AML-193 (cell line): ENCODE measurements at regions not wholly inside any gene's neighbourhood (a gene's known extent, or its start where the extent isn't known, plus 50 kb on each side); places are given as distances from the start of the nearest gene placed in this dataset.

Experiments
- DNase-seq, 2 experiments: peaks; one replicate each; lab custom pipeline; 2025; lab: John Stamatoyannopoulos, UW

DNA sequence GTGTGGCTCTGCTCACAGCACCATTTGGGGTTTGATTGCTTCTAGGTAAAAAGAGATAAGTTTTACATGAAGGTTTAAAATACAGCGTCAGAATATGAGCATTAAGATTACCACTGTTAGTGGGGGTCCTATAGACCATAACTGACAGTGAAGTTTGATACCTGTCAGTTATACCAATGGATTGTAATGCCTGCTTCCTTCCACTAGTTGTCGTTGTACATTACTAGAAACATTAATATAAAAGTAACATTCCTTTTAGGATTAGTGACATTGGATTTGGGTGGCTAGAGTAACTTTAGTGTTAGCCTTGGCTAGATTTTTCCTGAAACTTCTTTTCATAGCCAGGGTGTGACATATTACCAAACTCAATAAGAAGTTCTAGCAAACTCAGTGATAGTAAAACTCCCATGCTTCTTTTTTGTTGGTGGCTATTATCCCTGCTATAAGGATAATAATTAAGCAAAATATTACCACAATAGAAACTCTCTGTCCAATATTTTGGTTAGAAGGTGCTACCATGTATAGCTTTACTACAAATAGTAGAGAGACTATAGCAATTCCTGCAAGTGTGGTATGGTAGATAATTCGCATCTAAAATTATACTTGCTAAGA, 57.1 kb downstream of the FAM181B start:
- DNase-seq = no peak

DNA sequence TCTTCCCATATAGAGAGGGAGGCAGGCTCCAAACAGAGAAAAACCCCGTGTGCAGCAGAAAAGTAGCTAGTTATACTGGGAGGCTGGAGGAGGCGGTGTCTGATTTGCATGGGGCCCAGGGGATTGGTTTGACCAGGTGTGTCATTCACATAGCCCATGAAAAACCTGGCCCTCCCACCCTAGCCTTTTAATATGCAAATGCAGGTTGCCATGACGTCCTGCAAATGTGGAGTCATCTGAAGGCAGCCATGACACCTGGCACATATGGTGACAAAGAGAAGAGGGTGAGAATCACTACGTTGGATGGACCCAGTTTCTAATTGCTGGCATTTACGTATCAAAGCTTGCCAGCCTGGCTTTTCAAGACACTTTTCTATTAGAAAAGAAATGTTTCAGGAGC, 57.8 kb downstream of the FAM181B start:
- DNase-seq = no peak

DNA sequence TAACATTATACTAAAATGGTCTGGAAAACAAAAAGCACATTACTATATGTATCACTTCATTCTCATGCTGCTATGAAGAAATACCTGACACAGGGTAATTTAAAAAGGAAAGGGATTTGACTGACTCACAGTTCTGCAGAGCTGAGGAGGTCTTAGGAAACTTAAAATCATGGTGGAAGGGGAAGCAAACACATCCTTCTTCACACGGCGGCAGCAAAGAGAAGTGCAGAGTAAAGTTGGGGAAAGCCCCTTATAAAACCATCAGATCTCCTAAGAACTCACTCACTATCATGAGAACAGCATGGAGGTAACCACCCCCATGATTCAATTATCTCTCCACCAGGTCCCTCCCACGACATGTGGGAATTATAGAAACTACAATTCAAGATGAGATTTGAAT, 60.0 kb downstream of the FAM181B start:
- no peak for DNase-seq

- DNase-seq = no peak
Observed at GRCh38 chr11:82671451-82671850, 62.2 kb downstream of the FAM181B start.

DNA sequence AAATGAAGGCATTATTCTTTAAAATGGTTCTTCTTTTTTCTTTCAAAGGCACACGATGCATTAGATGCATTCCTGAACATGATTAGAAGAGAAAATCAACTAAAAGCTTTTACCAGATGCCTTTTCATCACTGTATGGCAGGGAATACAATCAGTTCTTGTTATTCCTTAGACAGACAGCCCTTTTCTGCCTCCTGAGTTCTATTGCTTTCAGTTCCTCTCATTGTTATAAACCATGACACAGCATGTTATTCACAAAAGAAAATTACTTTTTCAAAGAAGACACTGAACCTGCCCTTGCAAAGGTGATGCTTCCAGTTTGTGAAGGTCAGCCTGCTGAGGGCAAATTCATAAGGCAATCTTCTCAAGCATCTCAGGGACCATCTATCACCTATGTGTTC, 70.1 kb downstream of the FAM181B start:
- no peak for DNase-seq

- DNase-seq = no peak
Observed at GRCh38 chr11:82653752-82654151, 79.9 kb downstream of the FAM181B start.

DNA sequence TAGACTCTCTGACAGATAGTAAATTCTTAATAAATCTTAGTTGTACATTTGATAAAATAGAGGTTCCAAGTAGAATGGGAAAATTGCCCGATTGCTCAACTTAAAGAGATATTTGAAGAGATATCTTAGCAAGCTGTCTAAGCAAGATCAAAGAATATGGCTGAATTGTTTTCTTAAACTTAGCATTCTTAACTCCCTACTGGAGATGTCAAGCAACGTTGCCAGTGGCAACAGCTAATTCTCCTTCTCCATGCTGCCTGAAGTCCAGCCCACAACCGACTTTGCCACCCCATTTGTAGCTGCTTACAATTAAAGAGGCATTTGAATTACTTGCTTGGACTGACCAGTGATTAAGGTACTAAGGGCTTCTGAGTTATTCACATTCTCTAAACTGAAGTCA, 94.4 kb downstream of the FAM181B start:
- no peak for DNase-seq

DNA sequence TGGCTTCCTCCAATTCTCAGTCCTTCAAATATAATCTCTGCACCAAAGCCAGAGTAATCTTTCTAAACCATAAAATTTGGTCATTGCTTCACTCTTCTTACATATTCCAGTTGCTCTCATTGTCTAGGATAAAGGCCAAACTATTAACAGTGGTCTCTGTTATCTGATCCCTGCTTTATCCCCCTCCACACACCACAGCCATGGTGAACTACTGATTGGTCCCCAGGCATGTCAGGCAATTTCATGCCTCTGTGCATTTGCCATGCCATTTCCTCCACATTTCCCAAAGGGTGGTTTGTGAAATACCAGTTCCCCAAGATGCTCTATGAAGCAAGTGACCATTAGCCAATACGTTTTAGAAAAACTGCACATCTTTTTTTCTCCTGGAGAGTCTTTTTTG, 97.0 kb downstream of the FAM181B start:
- no peak for DNase-seq

GRCh38 chr11:82634091-82634490, 99.6 kb downstream of the FAM181B start:
- DNase-seq = no peak

- DNase-seq = no peak
Observed at GRCh38 chr11:82631722-82632630, 101.7 kb downstream of the FAM181B start.

- no peak for DNase-seq
Observed at GRCh38 chr11:82610671-82611070, 123.0 kb downstream of the FAM181B start.

DNA sequence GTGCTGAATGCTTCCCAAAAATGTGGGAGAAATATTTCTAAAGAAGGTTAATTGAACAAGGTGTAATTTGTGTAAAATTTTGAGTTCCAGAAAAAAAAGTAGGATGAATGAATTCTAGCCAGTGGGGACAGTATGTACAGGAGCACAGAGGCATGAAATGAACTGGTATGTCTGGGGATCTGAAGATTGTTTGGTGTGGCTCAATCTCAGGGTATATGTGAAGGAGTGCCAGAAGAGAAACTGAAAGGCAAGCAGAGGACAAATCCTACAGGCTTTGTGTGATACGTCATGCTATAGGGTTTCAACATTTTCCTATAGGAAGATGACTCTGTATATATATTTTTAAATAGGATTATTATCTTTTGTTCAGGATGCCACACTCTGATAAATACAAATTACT, 126.9 kb downstream of the FAM181B start:
- no peak for DNase-seq

- no peak for DNase-seq
Observed at GRCh38 chr11:82601711-82602110, 132.0 kb downstream of the FAM181B start.

- no peak for DNase-seq
Observed at GRCh38 chr11:82599836-82600235, 133.8 kb downstream of the FAM181B start.

- no peak for DNase-seq
Observed at GRCh38 chr11:82586581-82586980, 147.1 kb downstream of the FAM181B start.

GRCh38 chr11:82577246-82577645, 156.4 kb downstream of the FAM181B start:
- DNase-seq = no peak

DNA sequence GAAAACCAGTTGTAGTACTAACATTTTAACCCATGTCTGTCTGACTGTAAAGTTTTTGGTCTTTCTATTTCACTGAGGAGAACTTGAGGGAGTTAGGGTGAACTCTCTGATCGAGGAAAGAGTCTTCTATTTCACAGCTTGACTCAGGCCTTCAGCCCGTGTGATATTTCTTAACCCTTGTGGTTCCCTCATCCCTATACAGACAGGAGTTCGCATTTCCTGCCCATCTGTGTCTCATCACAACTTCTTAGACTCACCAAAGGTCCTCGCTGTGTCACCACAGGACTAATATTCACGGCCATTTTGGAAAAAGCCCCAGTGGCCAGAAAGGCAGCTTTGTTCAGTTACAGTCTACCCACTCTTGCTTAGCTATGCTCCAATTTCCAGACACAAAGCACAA, 172.8 kb downstream of the FAM181B start:
- no peak for DNase-seq

- DNase-seq = no peak
Observed at GRCh38 chr11:82559609-82560008, 174.1 kb downstream of the FAM181B start.

- no peak for DNase-seq
Observed at GRCh38 chr11:82557274-82557673, 176.4 kb downstream of the FAM181B start.

GRCh38 chr11:82556210-82556609, 177.5 kb downstream of the FAM181B start:
- no peak for DNase-seq

DNA sequence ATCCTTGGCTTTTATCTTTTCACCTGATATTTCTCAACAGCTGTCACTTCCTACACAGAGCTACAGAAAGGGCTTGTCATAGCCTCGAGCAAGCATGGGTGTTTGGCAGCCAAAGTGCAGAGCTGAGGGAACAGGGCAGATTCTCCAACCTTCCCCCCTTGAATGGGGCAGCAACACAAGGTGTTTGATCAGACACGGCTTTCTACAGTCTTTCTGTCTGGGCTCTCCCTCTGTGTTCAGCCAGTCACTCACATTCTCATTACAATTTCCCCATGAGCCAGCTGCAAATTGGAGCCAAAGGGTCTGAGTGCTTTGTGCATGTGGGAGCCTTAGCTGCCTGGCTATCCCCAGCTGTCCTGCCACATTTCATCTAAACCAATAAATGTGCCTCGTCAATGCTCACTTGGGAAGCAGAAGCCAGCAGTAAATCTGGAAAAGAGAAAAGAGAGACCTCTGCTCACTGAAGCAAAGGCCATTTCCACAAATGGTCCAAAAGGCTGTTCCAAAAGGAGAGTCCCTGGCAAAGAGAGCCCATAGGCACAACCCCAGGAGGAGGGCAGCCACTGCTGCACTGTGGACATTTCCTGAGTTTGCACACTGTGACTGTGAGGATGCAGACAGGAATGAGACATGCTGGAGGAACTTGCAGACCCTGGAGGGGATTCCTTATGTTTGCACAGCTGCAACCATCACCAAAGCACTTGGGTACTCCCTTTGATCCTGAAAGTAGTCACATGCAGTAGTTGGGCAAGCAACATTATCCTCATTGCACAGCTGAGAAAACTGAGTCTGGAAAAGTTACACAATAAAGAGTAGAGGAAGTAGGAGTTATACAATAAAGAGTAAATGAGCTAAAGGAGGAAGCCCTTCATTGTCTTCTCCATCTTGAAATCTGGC, 186.8 kb downstream of the FAM181B start:
- no peak for DNase-seq

DNA sequence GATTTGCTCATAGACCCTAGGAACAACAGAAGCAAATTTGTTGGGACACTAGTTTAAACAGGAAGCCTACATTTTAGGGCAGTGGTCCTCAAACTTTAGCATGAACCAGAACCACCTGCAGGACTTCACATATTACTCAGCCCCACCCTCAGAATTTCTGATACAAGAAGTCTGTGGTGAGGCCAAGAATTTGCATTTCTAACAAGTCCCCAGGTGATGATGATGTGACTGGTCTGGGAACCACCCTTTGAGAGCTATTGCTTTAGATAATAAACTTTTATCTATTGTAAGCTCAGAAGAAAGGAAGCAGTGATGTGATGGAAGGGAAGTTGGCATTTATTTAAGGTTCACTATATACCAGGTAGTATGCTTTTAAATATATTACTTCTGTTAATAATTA, 194.0 kb downstream of the FAM181B start:
- no peak for DNase-seq

GRCh38 chr11:82536706-82537105, 197.0 kb downstream of the FAM181B start:
- no peak for DNase-seq
